Fibroblast of lung (primary cell): ENCODE measurements at regions not wholly inside any gene's neighbourhood (a gene's known extent, or its start where the extent isn't known, plus 50 kb on each side); places are given as distances from the start of the nearest gene placed in this dataset.
"Not testable (repeated sequence)": the region's sequence is repeated elsewhere in the genome, so short reads cannot be mapped to it uniquely, and the experiment has no call there.

Experiments used
- DNase-seq, 2 donors: peaks; one replicate each; pipeline versions ENCODE4 v3.0.0 to v3.0.0-alpha.2; 2010; ENCODE audit warnings: low read depth in 2 of 2
- H2AFZ ChIP-seq: 2 replicates; pipeline ENCODE4 v1.5.1; 2012; ENCODE audit warnings: low read length, control low read depth, inconsistent platforms
- H3K27ac ChIP-seq: 2 replicates; pipeline ENCODE4 v1.5.1; 2011; ENCODE audit warnings: low read length, control low read depth; ENCODE audit not compliant: insufficient read depth
- H3K27me3 ChIP-seq: 2 replicates; pipeline ENCODE4 v1.5.1; 2011; ENCODE audit warnings: mild to moderate bottlenecking, low read length; ENCODE audit not compliant: control insufficient read depth, insufficient read depth
- H3K36me3 ChIP-seq: 2 replicates; pipeline ENCODE4 v1.5.1; 2011; ENCODE audit warnings: low read length; ENCODE audit not compliant: control insufficient read depth, insufficient read depth
- H3K4me1 ChIP-seq: 2 replicates; pipeline ENCODE4 v1.5.1; 2011; ENCODE audit warnings: low read length; ENCODE audit not compliant: control insufficient read depth, insufficient read depth; ENCODE audit errors: extremely low read depth
- H3K4me2 ChIP-seq: 2 replicates; pipeline ENCODE4 v1.5.1; 2011; ENCODE audit warnings: low read length, control low read depth; ENCODE audit not compliant: insufficient read depth; ENCODE audit errors: extremely low read depth
- H3K4me3 ChIP-seq, 4 experiments: fragments of 200-600 bp in 1 of 4; sonication (generic) in 1 of 4; replicated peaks in 1 of 4; 2 replicates each; pipeline ENCODE4 v1.5.1; 2011 to 2016; ENCODE audit warnings: low read length in 4 of 4, low read depth in 3 of 4, mild to moderate bottlenecking in 3 of 4, control low read depth in 2 of 4, inconsistent platforms in 1 of 4, mixed read lengths in 1 of 4; ENCODE audit not compliant: insufficient read depth in 1 of 4; ENCODE audit errors: control extremely low read depth in 1 of 4
- H3K79me2 ChIP-seq: 2 replicates; pipeline ENCODE4 v1.5.1; 2012; ENCODE audit warnings: mild to moderate bottlenecking, low read length, inconsistent platforms; ENCODE audit not compliant: control insufficient read depth, insufficient read depth
- H3K9ac ChIP-seq: 2 replicates; pipeline ENCODE4 v1.5.1; 2011; ENCODE audit warnings: mild to moderate bottlenecking, low read length, control low read depth; ENCODE audit not compliant: insufficient read depth
- H3K9me3 ChIP-seq: 2 replicates; pipeline ENCODE4 v1.5.1; 2012; ENCODE audit warnings: low read depth, low read length; ENCODE audit not compliant: control insufficient read depth, insufficient read depth
- H4K20me1 ChIP-seq: 2 replicates; pipeline ENCODE4 v1.5.1; 2011; ENCODE audit warnings: low read length; ENCODE audit not compliant: control insufficient read depth, insufficient read depth; ENCODE audit errors: extremely low read depth
- EZH2 ChIP-seq: IDR thresholded peaks from 2 replicates; pipeline ENCODE4 v1.5.1; 2012; ENCODE audit warnings: low read length, control low read depth, mild to moderate bottlenecking; ENCODE audit errors: missing control alignments
- TF ChIP-seq, protein P1 (sequence below), 2 donors: IDR thresholded peaks in 1 of 2; conservative IDR thresholded peaks in 1 of 2; 1 replicate in 1 of 2; 2 replicates in 1 of 2; pipeline ENCODE4 v1.5.1; 2011 to 2012; ENCODE audit warnings: low read length in 2 of 2, control low read depth in 1 of 2, inconsistent platforms in 1 of 2, low read depth in 1 of 2, mild to moderate bottlenecking in 1 of 2

DNA sequence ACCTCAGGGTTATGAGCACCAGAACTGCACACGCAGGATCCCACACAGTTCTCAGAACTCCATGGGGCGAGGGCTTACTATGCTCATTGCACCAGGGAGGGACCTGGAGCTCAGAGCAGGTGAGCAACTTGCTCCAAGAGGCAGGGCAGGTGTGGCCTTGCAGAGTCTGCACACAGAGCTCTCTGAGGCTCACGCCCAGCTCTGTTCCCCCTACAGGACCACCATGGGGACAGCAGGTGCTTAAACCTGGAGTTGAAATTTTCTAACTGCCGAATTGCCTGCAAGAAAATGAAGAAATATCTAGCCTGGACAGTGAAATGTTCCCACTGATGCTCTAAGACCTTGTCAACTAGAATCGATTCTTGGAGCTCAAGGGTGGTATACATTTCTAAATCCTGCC lies 49.9 kb upstream of the MSMB start:
- H3K36me3 ChIP-seq, H3K27ac ChIP-seq: not testable (repeated sequence)

DNA sequence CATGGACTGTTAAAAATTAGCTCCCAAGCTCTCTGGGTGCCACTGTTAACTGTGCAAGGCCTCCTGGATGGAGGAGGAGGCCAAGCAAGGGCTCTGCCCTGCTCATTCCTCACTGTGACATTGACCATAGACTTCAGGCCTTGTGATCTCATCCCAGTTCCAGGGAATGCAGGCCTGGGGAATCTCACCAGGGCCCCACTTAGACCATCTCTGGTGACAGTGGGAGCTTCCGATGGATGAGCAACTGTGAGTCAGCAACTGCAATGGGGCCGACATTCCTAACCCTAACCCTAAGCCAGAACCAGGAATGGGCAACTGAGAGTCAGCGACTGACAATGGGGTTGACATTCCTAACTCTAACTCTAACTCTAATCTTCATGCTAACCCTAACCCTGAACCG lies 50.4 kb upstream of the MSMB start:
- H3K4me1 ChIP-seq: no peaks in the 10 kb centered on the region
- DNase-seq: no peak
- no peak overlapping the region for H3K4me2 ChIP-seq
- no peak for TF ChIP-seq EZH2
- TF ChIP-seq, protein P1, sequence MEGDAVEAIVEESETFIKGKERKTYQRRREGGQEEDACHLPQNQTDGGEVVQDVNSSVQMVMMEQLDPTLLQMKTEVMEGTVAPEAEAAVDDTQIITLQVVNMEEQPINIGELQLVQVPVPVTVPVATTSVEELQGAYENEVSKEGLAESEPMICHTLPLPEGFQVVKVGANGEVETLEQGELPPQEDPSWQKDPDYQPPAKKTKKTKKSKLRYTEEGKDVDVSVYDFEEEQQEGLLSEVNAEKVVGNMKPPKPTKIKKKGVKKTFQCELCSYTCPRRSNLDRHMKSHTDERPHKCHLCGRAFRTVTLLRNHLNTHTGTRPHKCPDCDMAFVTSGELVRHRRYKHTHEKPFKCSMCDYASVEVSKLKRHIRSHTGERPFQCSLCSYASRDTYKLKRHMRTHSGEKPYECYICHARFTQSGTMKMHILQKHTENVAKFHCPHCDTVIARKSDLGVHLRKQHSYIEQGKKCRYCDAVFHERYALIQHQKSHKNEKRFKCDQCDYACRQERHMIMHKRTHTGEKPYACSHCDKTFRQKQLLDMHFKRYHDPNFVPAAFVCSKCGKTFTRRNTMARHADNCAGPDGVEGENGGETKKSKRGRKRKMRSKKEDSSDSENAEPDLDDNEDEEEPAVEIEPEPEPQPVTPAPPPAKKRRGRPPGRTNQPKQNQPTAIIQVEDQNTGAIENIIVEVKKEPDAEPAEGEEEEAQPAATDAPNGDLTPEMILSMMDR (conservative IDR thresholded peaks at IDR 0.05 in 1 of 2, IDR thresholded peaks at IDR 0.05 in 1 of 2; ENCODE audit: low read depth in 1 of 2, low read length in 2 of 2): no peak
- no peak overlapping the region for H2AFZ ChIP-seq
- no peaks in the 10 kb centered on the region for H3K27me3 ChIP-seq
- no peak overlapping the region for H3K4me3 ChIP-seq
- no peaks in the 10 kb centered on the region for H3K36me3 ChIP-seq
- H3K79me2 ChIP-seq: no peaks in the 10 kb centered on the region
- no peaks in the 10 kb centered on the region for H4K20me1 ChIP-seq
- no peak overlapping the region for H3K27ac ChIP-seq
- H3K9me3 ChIP-seq: no peaks in the 10 kb centered on the region
- H3K9ac ChIP-seq: no peak overlapping the region

More for the DNA sequence above, 49.9 kb upstream of the MSMB start:
- not testable (repeated sequence) for H2AFZ ChIP-seq, H3K4me3 ChIP-seq, H3K27me3 ChIP-seq, H4K20me1 ChIP-seq, H3K4me1 ChIP-seq, H3K9me3 ChIP-seq, H3K79me2 ChIP-seq, H3K9ac ChIP-seq, H3K4me2 ChIP-seq, DNase-seq

DNA sequence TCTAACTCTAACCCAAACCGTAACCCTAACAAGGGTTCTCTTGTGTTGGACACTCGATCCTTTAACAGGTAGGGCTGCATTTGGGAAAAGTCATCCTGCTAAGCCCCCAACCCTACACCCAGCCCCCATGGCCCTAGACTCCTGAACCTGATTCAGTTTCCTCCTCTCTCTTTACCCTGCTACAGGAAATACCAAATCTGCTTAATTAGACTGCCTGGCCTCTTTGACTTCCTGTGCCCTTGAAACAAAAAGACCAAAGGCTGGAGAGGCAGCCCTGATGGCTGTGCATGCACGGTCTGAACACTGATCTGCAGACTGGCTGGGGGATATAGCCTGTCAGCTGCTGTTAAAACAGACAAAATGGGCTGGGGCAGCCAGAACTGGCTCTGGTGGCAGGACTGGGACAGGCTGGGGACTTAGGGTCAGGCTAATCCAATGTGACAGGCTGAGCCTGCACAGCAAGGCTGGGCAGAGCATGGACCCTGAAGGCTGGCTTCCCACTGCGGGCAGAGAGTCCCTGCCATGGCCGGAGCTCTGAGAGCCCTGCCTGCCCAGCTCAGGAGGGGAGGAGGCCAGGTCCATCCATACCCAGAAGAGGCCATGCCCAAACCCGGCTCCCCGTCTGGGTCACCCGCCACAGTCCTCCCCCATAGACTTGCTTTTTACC lies 51.0 kb upstream of the MSMB start:
- H3K4me1 ChIP-seq: no peaks in the 10 kb centered on the region
- H3K9ac ChIP-seq: no peak overlapping the region
- H2AFZ ChIP-seq: no peak overlapping the region
- no peak for TF ChIP-seq EZH2
- TF ChIP-seq, protein P1 (conservative IDR thresholded peaks at IDR 0.05 in 1 of 2, IDR thresholded peaks at IDR 0.05 in 1 of 2; ENCODE audit: low read depth in 1 of 2, low read length in 2 of 2): no peak
- H3K36me3 ChIP-seq: no peaks in the 10 kb centered on the region
- H3K27me3 ChIP-seq: no peaks in the 10 kb centered on the region
- H4K20me1 ChIP-seq: no peaks in the 10 kb centered on the region
- H3K79me2 ChIP-seq: no peaks in the 10 kb centered on the region
- H3K27ac ChIP-seq: no peak overlapping the region
- H3K9me3 ChIP-seq: no peaks in the 10 kb centered on the region
- DNase-seq: no peak
- no peak overlapping the region for H3K4me2 ChIP-seq
- H3K4me3 ChIP-seq: no peak overlapping the region
